ENCODE measurements at regions not wholly inside any gene's neighbourhood (a gene's known extent, or its start where the extent isn't known, plus 50 kb on each side); places are given as distances from the start of the nearest gene placed in this dataset.

DNA sequence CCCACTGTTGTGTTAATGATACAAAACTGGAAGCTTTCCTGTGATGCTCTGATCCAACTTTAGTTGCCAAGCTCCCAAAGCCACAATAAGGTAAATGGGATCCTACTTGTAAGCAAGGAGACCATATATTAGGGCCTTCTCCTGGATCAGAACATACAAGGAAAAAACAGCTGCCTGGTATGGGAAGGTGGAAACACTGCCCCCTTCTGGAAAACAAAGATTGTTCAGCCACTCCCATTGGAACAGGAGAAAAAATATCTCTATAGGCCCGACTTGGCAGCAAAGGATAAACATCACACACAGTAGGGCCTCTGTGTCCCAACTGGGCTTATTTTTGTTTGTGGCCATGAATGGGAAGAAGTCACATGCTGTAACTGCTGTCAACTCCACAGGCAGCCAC lies 166.5 kb downstream of the TBX22 start:
- TF ChIP-seq POLR2A (IDR thresholded peaks at IDR 0.05) (no peak), CTCF (IDR thresholded peaks at IDR 0.05) (peak in 1 of 6 experiments; percentile 23)
